ENCODE measurements at regions not wholly inside any gene's neighbourhood (a gene's known extent, or its start where the extent isn't known, plus 50 kb on each side); places are given as distances from the start of the nearest gene placed in this dataset.
"Not testable (repeated sequence)": the region's sequence is repeated elsewhere in the genome, so short reads cannot be mapped to it uniquely, and the experiment has no call there.

GRCh38 chr18:42373584-42373983 is 418.6 kb downstream of the PIK3C3 start:
- H3K9me2 ChIP-seq (replicated peaks; ENCODE audit: low read depth, low read length), result no peaks in the 10 kb centered on the region

GRCh38 chr18:42374961-42375360 is 419.9 kb downstream of the PIK3C3 start:
- no peak overlapping the region for H3K4me2 ChIP-seq (ENCODE audit: low read depth, low read length, poor library complexity, severe bottlenecking)
- H3K79me2 ChIP-seq (ENCODE audit: insufficient read depth, low read length), result no peaks in the 10 kb centered on the region

More at GRCh38 chr18:42373584-42373983, 418.6 kb downstream of the PIK3C3 start:
- Histone ChIP-seq H3K9ac (ENCODE audit: low read depth, low read length, poor library complexity, severe bottlenecking) (no peak overlapping the region), H3K4me2 (ENCODE audit: low read depth, low read length, poor library complexity, severe bottlenecking) (no peak overlapping the region), H3K79me2 (ENCODE audit: insufficient read depth, low read length) (no peaks in the 10 kb centered on the region), H4K20me1 (ENCODE audit: insufficient read depth, low read length, poor library complexity, severe bottlenecking) (no peaks in the 10 kb centered on the region), H2AFZ (ENCODE audit: low read length) (no peak overlapping the region), H3K4me1 (ENCODE audit: insufficient read depth, low read length, poor library complexity, severe bottlenecking) (no peaks in the 10 kb centered on the region), H3K36me3 (ENCODE audit: insufficient read depth, low read length) (no peaks in the 10 kb centered on the region), H3K9me3 (ENCODE audit: insufficient read depth, low read depth, low read length) (no peaks in the 10 kb centered on the region), H3K4me3 (ENCODE audit: low read length, poor library complexity, severe bottlenecking) (no peak overlapping the region), H3F3A (ENCODE audit: low read depth) (no peaks in the 10 kb centered on the region), H3K27me3 (ENCODE audit: insufficient read depth, low read length, poor library complexity, severe bottlenecking) (no peaks in the 10 kb centered on the region)
- no peak for TF ChIP-seq CTCF (conservative IDR thresholded peaks at IDR 0.05; ENCODE audit: low read length)
- no peak for TF ChIP-seq EZH2phosphoT487 (IDR thresholded peaks at IDR 0.05; ENCODE audit: borderline replicate concordance)

GRCh38 chr18:42378854-42379253 is 423.8 kb downstream of the PIK3C3 start:
- not testable (repeated sequence) for H2AFZ ChIP-seq (ENCODE audit: low read length); H3K79me2 ChIP-seq (ENCODE audit: insufficient read depth, low read length); H3K4me2 ChIP-seq (ENCODE audit: low read depth, low read length, poor library complexity, severe bottlenecking); H3K9me3 ChIP-seq (ENCODE audit: insufficient read depth, low read depth, low read length); H4K20me1 ChIP-seq (ENCODE audit: insufficient read depth, low read length, poor library complexity, severe bottlenecking); H3F3A ChIP-seq (ENCODE audit: low read depth); H3K4me1 ChIP-seq (ENCODE audit: insufficient read depth, low read length, poor library complexity, severe bottlenecking); H3K9ac ChIP-seq (ENCODE audit: low read depth, low read length, poor library complexity, severe bottlenecking); H3K4me3 ChIP-seq (ENCODE audit: low read length, poor library complexity, severe bottlenecking); H3K9me2 ChIP-seq (replicated peaks; ENCODE audit: low read depth, low read length); H3K36me3 ChIP-seq (ENCODE audit: insufficient read depth, low read length); H3K27me3 ChIP-seq (ENCODE audit: insufficient read depth, low read length, poor library complexity, severe bottlenecking)

More at GRCh38 chr18:42374961-42375360, 419.9 kb downstream of the PIK3C3 start:
- Histone ChIP-seq H3K9ac (ENCODE audit: low read depth, low read length, poor library complexity, severe bottlenecking) (no peak overlapping the region), H3K9me2 (replicated peaks; ENCODE audit: low read depth, low read length) (no peaks in the 10 kb centered on the region), H3K4me1 (ENCODE audit: insufficient read depth, low read length, poor library complexity, severe bottlenecking) (no peaks in the 10 kb centered on the region), H3K36me3 (ENCODE audit: insufficient read depth, low read length) (no peaks in the 10 kb centered on the region), H3F3A (ENCODE audit: low read depth) (no peaks in the 10 kb centered on the region), H3K27me3 (ENCODE audit: insufficient read depth, low read length, poor library complexity, severe bottlenecking) (no peaks in the 10 kb centered on the region), H3K4me3 (ENCODE audit: low read length, poor library complexity, severe bottlenecking) (no peak overlapping the region), H4K20me1 (ENCODE audit: insufficient read depth, low read length, poor library complexity, severe bottlenecking) (no peaks in the 10 kb centered on the region), H3K9me3 (ENCODE audit: insufficient read depth, low read depth, low read length) (no peaks in the 10 kb centered on the region), H2AFZ (ENCODE audit: low read length) (no peak overlapping the region)
- TF ChIP-seq CTCF (conservative IDR thresholded peaks at IDR 0.05; ENCODE audit: low read length), result no peak
- no peak for TF ChIP-seq EZH2phosphoT487 (IDR thresholded peaks at IDR 0.05; ENCODE audit: borderline replicate concordance)

- not testable (repeated sequence) for H2AFZ ChIP-seq (ENCODE audit: low read length); H3K9me2 ChIP-seq (replicated peaks; ENCODE audit: low read depth, low read length); H3K4me2 ChIP-seq (ENCODE audit: low read depth, low read length, poor library complexity, severe bottlenecking); H3K9me3 ChIP-seq (ENCODE audit: insufficient read depth, low read depth, low read length); H3K4me1 ChIP-seq (ENCODE audit: insufficient read depth, low read length, poor library complexity, severe bottlenecking); H3K36me3 ChIP-seq (ENCODE audit: insufficient read depth, low read length); H3K27me3 ChIP-seq (ENCODE audit: insufficient read depth, low read length, poor library complexity, severe bottlenecking); H3F3A ChIP-seq (ENCODE audit: low read depth); H3K79me2 ChIP-seq (ENCODE audit: insufficient read depth, low read length); H3K4me3 ChIP-seq (ENCODE audit: low read length, poor library complexity, severe bottlenecking); H4K20me1 ChIP-seq (ENCODE audit: insufficient read depth, low read length, poor library complexity, severe bottlenecking); H3K9ac ChIP-seq (ENCODE audit: low read depth, low read length, poor library complexity, severe bottlenecking)
Measured at GRCh38 chr18:42381236-42381635, 426.2 kb downstream of the PIK3C3 start.
